ENCODE measurements at regions not wholly inside any gene's neighbourhood (a gene's known extent, or its start where the extent isn't known, plus 50 kb on each side); places are given as distances from the start of the nearest gene placed in this dataset.
A peak's percentile ranks its signal among the peaks of the same experiment; 100 is the strongest.
"Not testable (repeated sequence)": the region's sequence is repeated elsewhere in the genome, so short reads cannot be mapped to it uniquely, and the experiment has no call there.

GRCh38 chr12:125330645-125331341, 265.6 kb downstream of the AACS start:
- DNase-seq (peak; percentile 76), ATAC-seq (ENCODE audit: poor library complexity) (peak; percentile 99)
- intact Hi-C loops (cut with DNase I): no loop called here

GRCh38 chr12:125331342-125332052, 266.3 kb downstream of the AACS start:
- ATAC-seq (ENCODE audit: poor library complexity) (peak; percentile 36), DNase-seq (no peak)
- intact Hi-C loops (cut with DNase I): no loop called here

- no peak for DNase-seq
- intact Hi-C loops (cut with DNase I): no loop called here
- ATAC-seq (ENCODE audit: poor library complexity): no peak
These were observed 267.7 kb downstream of the AACS start for GRCh38 chr12:125332900-125333299.

GRCh38 chr12:125336246-125336645, 271.0 kb downstream of the AACS start:
- intact Hi-C loops (cut with DNase I): no loop called here
- ATAC-seq (ENCODE audit: poor library complexity) (no peak), DNase-seq (no peak)

GRCh38 chr12:125340791-125341190, 275.6 kb downstream of the AACS start:
- no peak for DNase-seq
- peak; percentile 86 for ATAC-seq (ENCODE audit: poor library complexity)
- intact Hi-C loops (cut with DNase I): no loop called here

- DNase-seq: no peak
- intact Hi-C loops (cut with DNase I): no loop called here
These were observed 276.2 kb downstream of the AACS start for GRCh38 chr12:125341422-125341821.

GRCh38 chr12:125343649-125344048, 278.4 kb downstream of the AACS start:
- ATAC-seq (ENCODE audit: poor library complexity) (no peak), DNase-seq (no peak)
- intact Hi-C loops (cut with DNase I): no loop called here

More at GRCh38 chr12:125341422-125341821, 276.2 kb downstream of the AACS start:
- ATAC-seq (ENCODE audit: poor library complexity): no peak

- DNase-seq (no peak), ATAC-seq (ENCODE audit: poor library complexity) (no peak)
- intact Hi-C loops (cut with DNase I): no loop called here
These were observed 281.1 kb downstream of the AACS start for GRCh38 chr12:125346362-125346761.

GRCh38 chr12:125351788-125352187, 286.6 kb downstream of the AACS start:
- intact Hi-C loops (cut with DNase I): no loop called here
- ATAC-seq (ENCODE audit: poor library complexity) (no peak), DNase-seq (no peak)

- DNase-seq; intact Hi-C loops (cut with DNase I); ATAC-seq (ENCODE audit: poor library complexity): not testable (repeated sequence)
These were observed 287.8 kb downstream of the AACS start for GRCh38 chr12:125353002-125353401.

GRCh38 chr12:125353871-125354270, 288.6 kb downstream of the AACS start:
- ATAC-seq (ENCODE audit: poor library complexity): no peak
- intact Hi-C loops (cut with DNase I): no loop called here
- DNase-seq: no peak

- no peak for DNase-seq
- intact Hi-C loops (cut with DNase I): no loop called here
- no peak for ATAC-seq (ENCODE audit: poor library complexity)
These were observed 290.4 kb downstream of the AACS start for GRCh38 chr12:125355614-125356013.

- DNase-seq: no peak
- no peak for ATAC-seq (ENCODE audit: poor library complexity)
- intact Hi-C loops (cut with DNase I): no loop called here
These were observed 290.9 kb downstream of the AACS start for GRCh38 chr12:125356111-125356510.

GRCh38 chr12:125357561-125357960, 292.3 kb downstream of the AACS start:
- ATAC-seq (ENCODE audit: poor library complexity) (no peak), DNase-seq (no peak)
- intact Hi-C loops (cut with DNase I): no loop called here

- intact Hi-C loops (cut with DNase I): no loop called here
- DNase-seq (no peak), ATAC-seq (ENCODE audit: poor library complexity) (no peak)
These were observed 295.3 kb downstream of the AACS start for GRCh38 chr12:125360540-125360939.

- intact Hi-C loops (cut with DNase I): no loop called here
- ATAC-seq (ENCODE audit: poor library complexity) (no peak), DNase-seq (no peak)
These were observed 305.8 kb downstream of the AACS start for GRCh38 chr12:125371033-125371432.

- intact Hi-C loops (cut with DNase I): no loop called here
- ATAC-seq (ENCODE audit: poor library complexity): no peak
These were observed 306.9 kb downstream of the AACS start for GRCh38 chr12:125372085-125372484.

GRCh38 chr12:125373375-125373774, 308.1 kb downstream of the AACS start:
- intact Hi-C loops (cut with DNase I): no loop called here
- no peak for DNase-seq
- no peak for ATAC-seq (ENCODE audit: poor library complexity)

More at GRCh38 chr12:125372085-125372484, 306.9 kb downstream of the AACS start:
- DNase-seq: no peak

GRCh38 chr12:125376422-125376821, 311.2 kb downstream of the AACS start:
- ATAC-seq (ENCODE audit: poor library complexity): no peak
- DNase-seq: no peak

GRCh38 chr12:125377093-125377492, 311.9 kb downstream of the AACS start:
- intact Hi-C loops (cut with DNase I): no loop called here
- no peak for DNase-seq
- no peak for ATAC-seq (ENCODE audit: poor library complexity)

More at GRCh38 chr12:125376422-125376821, 311.2 kb downstream of the AACS start:
- intact Hi-C loops (cut with DNase I): no loop called here

Measured in Right ventricle myocardium superior (tissue), 1 donor.